Immature natural killer cell (primary cell): ENCODE measurements at regions not wholly inside any gene's neighbourhood (a gene's known extent, or its start where the extent isn't known, plus 50 kb on each side); places are given as distances from the start of the nearest gene placed in this dataset.

ENCODE experiments used
- DNase-seq, 3 donors: peaks; one replicate each; pipeline ENCODE4 v3.0.0; 2022; ENCODE audit warnings: mixed read lengths in 1 of 3
- H3K27ac Mint-ChIP-seq, 6 donors: one replicate each; pipeline ENCODE4 v1.8.0; 2020; ENCODE audit warnings: mixed read lengths in 6 of 6, mild to moderate bottlenecking in 5 of 6, inconsistent platforms in 4 of 6, moderate library complexity in 3 of 6
- H3K27me3 Mint-ChIP-seq, 3 donors: one replicate each; pipeline ENCODE4 v1.8.0; 2020 to 2021; ENCODE audit warnings: low read depth in 3 of 3, mild to moderate bottlenecking in 3 of 3, mixed read lengths in 3 of 3, moderate library complexity in 3 of 3, inconsistent platforms in 1 of 3
- H3K36me3 Mint-ChIP-seq, 3 donors: one replicate each; pipeline ENCODE4 v1.8.0; 2020; ENCODE audit warnings: mixed read lengths in 3 of 3, inconsistent platforms in 2 of 3, mild to moderate bottlenecking in 2 of 3
- H3K4me1 Mint-ChIP-seq, 2 donors: one replicate each; pipeline ENCODE4 v1.8.0; 2020; ENCODE audit warnings: inconsistent platforms in 2 of 2, mild to moderate bottlenecking in 2 of 2, mixed read lengths in 2 of 2, moderate library complexity in 1 of 2
- H3K4me3 Mint-ChIP-seq, 5 donors: one replicate each; pipeline ENCODE4 v1.8.0; 2020; ENCODE audit warnings: mild to moderate bottlenecking in 5 of 5, mixed read lengths in 5 of 5, inconsistent platforms in 3 of 5, moderate library complexity in 3 of 5
- H3K9me3 Mint-ChIP-seq, 6 donors: one replicate each; pipeline ENCODE4 v1.8.0; 2020; ENCODE audit warnings: mild to moderate bottlenecking in 6 of 6, mixed read lengths in 6 of 6, inconsistent platforms in 4 of 6, moderate library complexity in 3 of 6

DNA sequence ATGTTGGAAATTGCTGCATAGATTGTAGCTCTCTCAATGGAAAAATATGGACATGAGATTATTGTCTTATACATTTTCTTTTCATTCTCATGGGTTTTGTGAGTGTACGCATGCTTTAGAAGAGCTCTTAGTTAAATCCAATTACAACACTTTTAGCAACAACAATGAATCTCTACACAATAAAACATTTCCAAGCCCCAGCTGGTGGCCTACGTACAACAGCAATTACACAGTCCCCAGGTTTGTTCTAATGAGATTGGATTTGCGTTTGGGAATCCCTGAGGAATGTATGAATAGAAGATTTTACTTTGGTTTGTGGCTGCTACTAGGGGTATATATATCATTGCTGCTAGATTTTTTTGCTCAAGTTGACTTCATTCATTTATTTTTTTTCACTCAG lies 98.6 kb downstream of the FHDC1 start:
- Mint-ChIP-seq H3K4me1 (no peaks in the 10 kb centered on the region), H3K9me3 (peaks cover 0 to 14% (median 2%) of the 10 kb centered on the region in 6 donors), H3K4me3 (no peak overlapping the region), H3K27me3 (peaks cover 2 to 6% (median 3%) of the 10 kb centered on the region in 3 donors), H3K27ac (no peak overlapping the region), H3K36me3 (peaks cover 2 to 11% (median 5%) of the 10 kb centered on the region in 3 donors)
- no peak for DNase-seq

DNA sequence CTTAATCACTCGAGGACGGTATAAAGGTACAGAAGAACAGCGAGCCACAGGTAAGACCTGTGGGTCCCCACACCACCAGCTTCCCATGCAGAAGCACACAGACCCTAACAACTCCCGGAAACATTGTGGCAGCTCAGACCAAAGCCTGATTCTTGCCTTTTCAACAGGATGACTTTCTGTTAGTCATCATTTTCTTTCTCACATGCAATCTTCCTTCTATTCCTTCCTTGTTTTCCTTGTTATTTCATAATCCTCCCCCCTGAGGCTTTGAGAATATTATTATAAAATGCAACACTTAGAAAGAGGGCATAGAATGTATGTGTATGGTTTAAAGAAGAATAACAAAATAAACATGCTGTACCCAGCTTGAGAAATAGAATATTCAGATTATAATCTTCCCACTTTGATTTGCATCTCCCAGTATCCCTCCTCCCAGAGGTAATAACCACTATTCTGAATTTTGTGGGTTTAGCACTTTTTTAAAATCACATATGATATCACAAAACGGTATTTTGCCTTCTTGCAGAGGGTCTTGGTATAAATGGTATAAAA lies 100.9 kb downstream of the FHDC1 start:
- Mint-ChIP-seq H3K27ac (no peak overlapping the region), H3K4me1 (no peaks in the 10 kb centered on the region), H3K4me3 (no peak overlapping the region), H3K27me3 (peaks cover 0 to 5% (median 1%) of the 10 kb centered on the region in 3 donors), H3K9me3 (no peaks in the 10 kb centered on the region), H3K36me3 (peaks cover 0 to 6% (median 0%) of the 10 kb centered on the region in 3 donors)
- DNase-seq = no peak

DNA sequence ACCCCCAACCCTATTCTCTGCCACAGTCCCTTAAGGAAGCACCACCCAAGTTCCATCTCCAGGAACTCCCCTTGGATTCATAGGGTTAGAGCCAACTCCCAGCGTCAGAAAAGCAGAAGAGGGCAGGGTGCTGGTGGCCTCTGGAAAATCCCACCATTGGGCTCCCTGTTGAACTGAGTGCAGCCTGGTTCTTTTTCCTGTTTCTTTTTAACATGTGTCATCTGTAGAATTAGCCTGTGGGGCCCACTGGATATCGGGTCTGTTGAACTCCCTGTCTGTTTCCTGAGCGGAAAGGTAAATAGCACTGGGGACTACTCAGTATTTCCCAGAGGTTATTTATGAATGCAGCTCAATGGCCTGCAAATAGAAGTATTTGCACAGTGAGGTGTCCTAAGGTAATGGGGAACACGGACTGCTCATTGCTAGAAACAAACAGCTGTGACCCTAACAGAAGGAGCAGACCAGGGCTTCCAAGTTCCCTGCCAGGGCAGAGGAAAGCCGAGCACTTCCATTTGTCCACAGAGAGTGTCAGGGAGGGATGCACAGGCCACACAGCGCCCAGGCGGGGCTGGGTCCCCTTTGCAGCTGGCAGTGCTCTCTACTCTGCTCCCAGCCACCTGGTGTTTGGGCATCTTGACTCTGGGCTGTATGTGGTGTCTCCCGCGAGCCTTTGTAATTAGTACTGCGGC lies 102.6 kb downstream of the FHDC1 start:
- Mint-ChIP-seq H3K4me3 (no peak overlapping the region), H3K36me3 (peaks cover 0 to 6% (median 0%) of the 10 kb centered on the region in 3 donors), H3K9me3 (no peaks in the 10 kb centered on the region), H3K27ac (no peak overlapping the region), H3K27me3 (peaks cover 0 to 3% (median 1%) of the 10 kb centered on the region in 3 donors), H3K4me1 (no peaks in the 10 kb centered on the region)
- DNase-seq = no peak

DNA sequence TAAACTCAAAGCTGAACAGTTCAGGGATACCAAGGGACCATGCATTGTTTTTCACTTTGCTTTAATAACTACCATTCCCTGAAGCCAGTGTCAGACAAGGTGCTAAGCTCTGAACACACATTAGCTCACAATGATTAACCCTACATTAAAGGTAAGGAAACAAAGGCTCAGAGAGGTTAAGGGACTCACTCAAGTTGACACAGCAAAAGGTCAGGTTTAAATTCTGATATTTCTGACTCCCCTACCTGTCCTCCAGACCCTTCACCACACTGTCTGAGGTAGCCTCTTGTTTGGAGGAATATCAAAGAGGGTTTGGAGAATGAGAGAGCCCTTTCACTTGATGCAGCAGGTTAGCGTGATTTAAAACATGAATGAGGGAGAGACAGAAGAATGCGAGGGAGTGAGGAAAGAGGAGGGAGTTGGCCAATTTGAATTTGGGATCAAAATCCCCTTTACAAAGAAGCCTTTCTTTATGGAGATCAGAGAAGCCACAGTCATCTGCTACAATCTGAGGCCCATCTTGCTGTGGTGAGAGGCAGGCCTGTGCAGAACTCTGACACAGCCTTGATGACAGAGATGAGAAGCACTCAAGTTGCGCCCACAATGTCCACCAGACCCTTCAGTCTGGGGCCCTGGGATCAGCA lies 103.5 kb downstream of the FHDC1 start:
- Mint-ChIP-seq H3K27ac (no peak overlapping the region), H3K4me1 (no peaks in the 10 kb centered on the region), H3K4me3 (no peak overlapping the region), H3K9me3 (no peaks in the 10 kb centered on the region), H3K27me3 (peaks cover 0 to 3% (median 1%) of the 10 kb centered on the region in 3 donors), H3K36me3 (peaks cover 0 to 6% (median 0%) of the 10 kb centered on the region in 3 donors)
- DNase-seq = no peak

DNA sequence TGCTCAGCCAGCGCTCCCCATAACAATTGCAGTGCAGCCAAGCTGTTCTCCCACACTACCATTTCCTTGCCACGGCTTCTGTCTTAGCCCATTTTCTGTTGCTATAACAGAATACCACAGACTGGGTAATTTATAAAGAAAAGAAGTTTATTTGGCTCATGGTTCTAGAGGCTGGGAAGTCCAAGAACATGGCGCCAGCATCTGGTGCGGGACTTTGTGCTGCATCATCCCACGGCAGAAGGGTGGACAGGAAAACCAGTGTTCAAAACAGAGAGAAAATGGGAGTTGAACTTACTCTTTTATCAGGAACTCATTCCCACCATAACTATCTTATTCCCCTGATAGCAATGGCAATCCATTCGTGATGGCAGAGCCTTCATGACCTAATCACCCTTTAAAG lies 104.6 kb downstream of the FHDC1 start:
- H3K4me3 Mint-ChIP-seq = no peak overlapping the region
- H3K4me1 Mint-ChIP-seq = no peaks in the 10 kb centered on the region
- no peaks in the 10 kb centered on the region for H3K9me3 Mint-ChIP-seq
- H3K27me3 Mint-ChIP-seq = peaks cover 0 to 3% (median 1%) of the 10 kb centered on the region in 3 donors
- H3K36me3 Mint-ChIP-seq = peaks cover 0 to 6% (median 0%) of the 10 kb centered on the region in 3 donors
- no peak overlapping the region for H3K27ac Mint-ChIP-seq
- no peak for DNase-seq

DNA sequence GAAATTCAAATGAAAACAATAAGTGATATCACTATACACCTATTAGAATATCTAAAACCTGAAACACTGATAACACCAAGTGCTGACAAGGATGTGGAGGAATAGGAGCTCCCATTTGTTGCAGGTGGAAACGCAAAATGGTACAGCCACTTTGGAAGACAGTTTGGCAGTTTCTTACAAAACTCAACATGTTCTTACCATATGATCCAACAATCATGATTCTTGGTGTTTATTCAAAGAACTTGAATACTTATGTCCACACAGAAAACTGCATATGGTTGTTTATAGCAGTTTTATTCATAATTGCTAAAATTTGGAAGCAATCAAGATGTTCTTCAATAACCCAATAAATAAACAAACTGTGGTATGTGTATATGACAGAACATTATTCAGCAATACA lies 107.9 kb downstream of the FHDC1 start:
- Mint-ChIP-seq H3K4me1 (no peaks in the 10 kb centered on the region), H3K27ac (no peak overlapping the region), H3K4me3 (no peak overlapping the region), H3K9me3 (no peaks in the 10 kb centered on the region), H3K27me3 (peaks cover 0 to 6% (median 0%) of the 10 kb centered on the region in 3 donors), H3K36me3 (peaks cover 0 to 6% (median 0%) of the 10 kb centered on the region in 3 donors)
- DNase-seq = no peak

DNA sequence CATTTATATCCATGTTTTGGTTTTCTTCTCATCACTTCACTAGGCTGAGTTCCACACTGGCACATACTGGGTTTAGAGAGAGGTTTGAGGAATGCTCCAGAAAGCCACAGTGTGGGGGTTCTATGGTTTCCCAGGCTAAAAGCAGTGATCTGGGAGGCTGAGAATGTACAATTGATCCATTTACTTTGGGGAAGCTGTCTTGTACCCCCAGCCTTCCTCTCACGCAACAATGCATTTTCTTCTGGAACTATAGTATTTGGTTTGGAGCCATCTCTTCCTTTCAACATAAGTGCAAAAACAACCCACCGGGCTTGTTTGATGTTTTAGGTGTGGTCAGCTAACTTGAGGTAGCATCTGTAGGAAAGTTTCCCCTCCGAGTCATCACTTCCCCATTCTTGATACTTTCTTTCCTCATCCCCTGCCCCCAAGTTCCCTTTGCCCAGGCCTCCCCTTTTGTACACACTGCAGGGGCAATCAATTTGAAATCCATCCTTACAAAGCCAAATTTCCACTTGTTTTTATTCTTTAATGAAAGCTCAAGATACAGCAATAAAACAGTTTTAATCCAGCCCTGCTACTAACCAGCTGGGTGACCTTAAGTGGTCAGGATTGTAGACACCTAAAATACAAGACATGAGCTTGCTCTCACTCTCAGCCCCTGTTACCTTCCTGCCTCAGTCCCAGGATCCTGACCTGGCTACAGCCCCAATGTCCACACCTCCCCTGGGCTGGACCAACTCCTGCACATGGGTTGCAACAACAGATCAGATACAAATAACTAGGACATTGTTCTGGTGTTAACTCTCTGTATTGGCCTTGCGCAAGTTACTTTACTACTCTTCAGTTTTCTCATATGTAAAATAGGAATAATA lies 109.2 kb downstream of the FHDC1 start:
- no peaks in the 10 kb centered on the region for H3K9me3 Mint-ChIP-seq
- DNase-seq = no peak
- H3K4me3 Mint-ChIP-seq = no peak overlapping the region
- no peaks in the 10 kb centered on the region for H3K36me3 Mint-ChIP-seq
- no peaks in the 10 kb centered on the region for H3K4me1 Mint-ChIP-seq
- peaks cover 0 to 10% (median 0%) of the 10 kb centered on the region in 3 donors for H3K27me3 Mint-ChIP-seq
- H3K27ac Mint-ChIP-seq = peak overlapping the region in 1 of 6 donors; percentile 1

DNA sequence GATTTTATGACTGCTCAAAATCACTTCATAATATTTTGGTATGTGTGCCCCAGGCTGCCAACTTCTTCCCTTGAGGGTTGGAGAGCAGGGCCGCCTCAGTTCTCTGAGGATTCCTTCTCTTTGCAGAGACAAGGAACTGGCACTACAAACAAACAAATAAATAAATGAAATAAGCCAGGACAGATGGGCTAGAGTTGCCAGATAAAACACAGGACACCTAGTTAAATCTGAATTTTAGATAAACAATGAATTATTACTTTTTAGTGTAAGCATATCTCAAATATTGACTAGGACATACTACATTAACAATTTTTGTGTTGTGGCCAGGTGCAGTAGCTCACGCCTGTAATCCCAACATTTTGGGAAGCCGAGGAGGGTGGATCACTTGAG lies 122.5 kb downstream of the FHDC1 start:
- Mint-ChIP-seq H3K27ac (no peak overlapping the region), H3K9me3 (no peaks in the 10 kb centered on the region), H3K36me3 (no peaks in the 10 kb centered on the region), H3K4me3 (no peak overlapping the region), H3K27me3 (peaks cover 5 to 16% (median 7%) of the 10 kb centered on the region in 3 donors), H3K4me1 (no peaks in the 10 kb centered on the region)
- DNase-seq = no peak

DNA sequence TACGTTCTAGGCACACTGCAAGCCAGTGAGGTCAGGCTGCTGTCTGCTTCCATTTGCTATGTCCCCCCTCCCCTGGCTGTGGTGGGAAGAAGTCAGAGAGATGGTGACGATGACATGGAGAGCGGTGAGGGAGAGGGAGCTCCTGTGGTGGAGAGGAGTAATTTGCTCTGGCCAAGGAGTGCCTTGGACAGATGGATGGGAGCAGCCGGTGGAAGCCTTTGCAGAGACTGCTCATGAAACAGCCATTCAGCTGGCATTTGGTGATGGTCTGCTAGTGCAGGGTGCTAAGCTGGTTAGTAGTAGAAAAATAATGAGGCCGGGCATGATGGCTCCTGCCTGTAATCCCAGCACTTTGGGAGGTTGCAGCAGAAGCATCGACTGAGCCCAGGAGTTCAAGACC lies 124.1 kb downstream of the FHDC1 start:
- no peaks in the 10 kb centered on the region for H3K9me3 Mint-ChIP-seq
- peaks cover 5 to 11% (median 7%) of the 10 kb centered on the region in 3 donors for H3K27me3 Mint-ChIP-seq
- no peak overlapping the region for H3K27ac Mint-ChIP-seq
- no peaks in the 10 kb centered on the region for H3K4me1 Mint-ChIP-seq
- no peak overlapping the region for H3K4me3 Mint-ChIP-seq
- DNase-seq = no peak
- no peaks in the 10 kb centered on the region for H3K36me3 Mint-ChIP-seq

DNA sequence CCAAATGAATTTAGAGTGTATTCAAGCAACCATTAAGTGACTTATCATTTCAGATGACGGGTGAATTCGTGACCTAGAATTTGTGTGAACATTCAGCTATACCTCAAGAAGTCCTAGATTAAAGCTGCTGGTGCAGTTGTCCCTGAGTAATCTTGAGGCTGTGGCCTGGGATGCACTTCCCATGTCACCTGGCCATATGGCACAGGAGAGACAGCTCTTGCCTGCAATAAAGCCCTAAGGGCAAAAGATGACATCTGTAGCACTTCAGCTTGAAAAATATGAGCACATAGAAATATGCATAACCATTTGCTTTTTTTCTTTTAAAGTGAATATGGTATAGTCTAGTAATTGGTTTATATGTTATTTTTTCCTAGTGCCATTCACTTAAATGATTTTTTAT lies 125.8 kb downstream of the FHDC1 start:
- H3K9me3 Mint-ChIP-seq = no peaks in the 10 kb centered on the region
- H3K27me3 Mint-ChIP-seq = peaks cover under 1 to 10% (median 4%) of the 10 kb centered on the region in 3 donors
- no peak overlapping the region for H3K4me3 Mint-ChIP-seq
- no peaks in the 10 kb centered on the region for H3K36me3 Mint-ChIP-seq
- H3K27ac Mint-ChIP-seq = no peak overlapping the region
- DNase-seq = no peak
- H3K4me1 Mint-ChIP-seq = no peaks in the 10 kb centered on the region

DNA sequence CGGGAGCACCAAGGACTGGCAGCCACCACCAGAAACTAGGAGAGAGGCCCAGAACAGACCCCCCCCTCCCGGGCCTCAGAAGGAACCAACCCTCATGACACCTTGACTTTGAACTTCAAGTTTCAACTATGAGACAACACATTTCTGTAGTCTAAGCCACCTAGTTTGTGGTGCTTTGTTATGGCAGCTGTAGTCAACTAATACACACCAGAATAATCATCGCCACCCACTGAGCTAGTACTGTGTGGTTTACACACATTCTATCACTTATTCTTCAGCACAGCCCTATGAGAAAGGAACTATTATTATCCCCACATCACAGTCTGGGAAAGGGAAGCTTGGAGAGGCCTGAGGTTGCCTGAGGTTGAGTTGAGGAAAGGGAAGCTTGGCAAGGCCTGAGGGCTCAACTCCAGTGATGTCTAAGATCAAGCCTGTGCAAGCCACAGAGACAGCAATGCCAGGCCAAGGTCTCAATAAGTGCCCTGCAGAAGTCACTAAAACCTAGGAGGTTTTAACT lies 126.6 kb downstream of the FHDC1 start:
- Mint-ChIP-seq H3K4me1 (no peaks in the 10 kb centered on the region), H3K27ac (no peak overlapping the region), H3K36me3 (no peaks in the 10 kb centered on the region), H3K9me3 (no peaks in the 10 kb centered on the region), H3K27me3 (peaks cover 0 to 10% (median 4%) of the 10 kb centered on the region in 3 donors), H3K4me3 (no peak overlapping the region)
- DNase-seq = no peak

DNA sequence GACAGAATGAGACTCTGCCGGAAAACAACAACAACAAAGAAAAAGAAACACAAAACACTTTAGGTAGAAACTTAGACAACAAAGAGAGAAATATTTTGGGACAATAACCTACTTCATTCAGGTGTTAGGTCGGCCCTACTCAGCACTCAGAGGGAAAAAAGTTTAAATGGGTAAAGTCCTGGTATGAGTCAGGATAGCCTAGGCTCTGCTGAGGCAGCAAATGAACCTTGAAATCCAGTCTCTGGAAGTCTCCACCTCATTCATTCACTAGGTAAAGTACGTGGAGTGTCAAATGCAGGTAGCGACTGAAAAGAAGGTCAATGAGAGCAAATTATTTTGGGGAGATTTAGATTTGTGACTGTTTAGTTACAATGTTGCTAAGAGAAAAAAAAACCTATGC lies 127.4 kb downstream of the FHDC1 start:
- no peak for DNase-seq
- H3K36me3 Mint-ChIP-seq = no peaks in the 10 kb centered on the region
- no peak overlapping the region for H3K4me3 Mint-ChIP-seq
- no peak overlapping the region for H3K27ac Mint-ChIP-seq
- H3K27me3 Mint-ChIP-seq = peaks cover 0 to 4% (median 2%) of the 10 kb centered on the region in 3 donors
- no peaks in the 10 kb centered on the region for H3K9me3 Mint-ChIP-seq
- H3K4me1 Mint-ChIP-seq = no peaks in the 10 kb centered on the region

DNA sequence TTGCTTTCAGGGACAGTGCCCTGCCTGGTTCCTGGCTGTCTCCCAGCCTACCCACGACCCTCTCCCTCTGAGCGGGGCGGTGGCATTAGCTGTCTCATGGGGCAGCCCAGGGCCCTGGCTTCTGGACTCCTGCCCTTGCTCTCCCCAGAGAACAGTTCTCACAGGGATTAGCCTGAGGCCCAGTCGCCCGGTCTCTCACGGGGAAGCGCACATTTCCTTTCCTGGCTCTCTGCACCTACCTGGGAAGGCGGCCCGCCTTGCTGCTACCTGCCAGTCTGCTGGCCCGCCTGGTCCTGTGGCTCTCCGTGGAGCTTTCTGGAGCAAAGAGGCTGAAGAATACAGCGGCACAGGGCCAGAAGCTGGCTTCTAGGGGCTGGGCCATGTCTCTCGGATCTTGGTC lies 128.4 kb downstream of the FHDC1 start:
- no peak overlapping the region for H3K27ac Mint-ChIP-seq
- H3K9me3 Mint-ChIP-seq = no peaks in the 10 kb centered on the region
- H3K4me3 Mint-ChIP-seq = no peak overlapping the region
- peaks cover 0 to 2% (median 2%) of the 10 kb centered on the region in 3 donors for H3K27me3 Mint-ChIP-seq
- no peaks in the 10 kb centered on the region for H3K36me3 Mint-ChIP-seq
- H3K4me1 Mint-ChIP-seq = no peaks in the 10 kb centered on the region
- DNase-seq = no peak
